ENCODE measurements at regions not wholly inside any gene's neighbourhood (a gene's known extent, or its start where the extent isn't known, plus 50 kb on each side); places are given as distances from the start of the nearest gene placed in this dataset.

DNA sequence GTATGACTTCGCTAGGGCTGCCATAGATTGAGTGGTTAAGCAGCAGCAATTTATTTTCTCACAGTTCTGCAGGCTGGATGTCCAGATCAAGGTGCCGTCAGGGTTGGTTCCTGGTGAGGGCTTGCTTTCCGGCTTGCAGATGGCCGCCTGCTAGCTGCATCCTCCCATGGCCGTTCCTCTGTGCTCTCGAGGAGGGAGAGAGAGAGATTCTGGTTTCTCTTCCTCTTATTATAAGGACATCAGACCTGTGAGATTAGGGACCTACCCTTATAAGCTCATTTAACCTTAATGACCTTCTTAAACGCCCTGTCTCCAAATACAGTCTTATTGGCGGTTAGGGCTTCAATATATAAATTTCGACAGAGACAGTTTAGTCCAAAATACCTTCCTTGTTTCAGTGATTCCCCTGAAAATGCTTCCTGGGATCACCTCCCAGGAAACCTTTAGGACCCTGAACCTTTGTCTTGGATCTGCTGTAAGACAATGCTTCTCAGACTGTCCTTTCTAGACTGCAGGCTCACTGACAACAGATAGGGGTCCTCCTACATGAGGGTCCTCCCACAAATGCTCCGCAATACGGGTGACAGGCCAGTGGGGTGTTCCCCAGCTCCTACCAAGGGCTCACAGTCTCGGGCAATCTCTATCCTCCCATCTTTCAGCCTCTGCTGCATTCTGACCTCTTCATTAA is 82.5 kb upstream of the BAIAP2L1 start:
- DNase-seq (ENCODE audit: low read depth), result no peak
- no peak overlapping the region for H3K4me3 ChIP-seq (ENCODE audit: low read depth, low read length)
- TF ChIP-seq, protein P1, sequence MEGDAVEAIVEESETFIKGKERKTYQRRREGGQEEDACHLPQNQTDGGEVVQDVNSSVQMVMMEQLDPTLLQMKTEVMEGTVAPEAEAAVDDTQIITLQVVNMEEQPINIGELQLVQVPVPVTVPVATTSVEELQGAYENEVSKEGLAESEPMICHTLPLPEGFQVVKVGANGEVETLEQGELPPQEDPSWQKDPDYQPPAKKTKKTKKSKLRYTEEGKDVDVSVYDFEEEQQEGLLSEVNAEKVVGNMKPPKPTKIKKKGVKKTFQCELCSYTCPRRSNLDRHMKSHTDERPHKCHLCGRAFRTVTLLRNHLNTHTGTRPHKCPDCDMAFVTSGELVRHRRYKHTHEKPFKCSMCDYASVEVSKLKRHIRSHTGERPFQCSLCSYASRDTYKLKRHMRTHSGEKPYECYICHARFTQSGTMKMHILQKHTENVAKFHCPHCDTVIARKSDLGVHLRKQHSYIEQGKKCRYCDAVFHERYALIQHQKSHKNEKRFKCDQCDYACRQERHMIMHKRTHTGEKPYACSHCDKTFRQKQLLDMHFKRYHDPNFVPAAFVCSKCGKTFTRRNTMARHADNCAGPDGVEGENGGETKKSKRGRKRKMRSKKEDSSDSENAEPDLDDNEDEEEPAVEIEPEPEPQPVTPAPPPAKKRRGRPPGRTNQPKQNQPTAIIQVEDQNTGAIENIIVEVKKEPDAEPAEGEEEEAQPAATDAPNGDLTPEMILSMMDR (conservative IDR thresholded peaks at IDR 0.05; ENCODE audit: low read depth, low read length), result no peak

DNA sequence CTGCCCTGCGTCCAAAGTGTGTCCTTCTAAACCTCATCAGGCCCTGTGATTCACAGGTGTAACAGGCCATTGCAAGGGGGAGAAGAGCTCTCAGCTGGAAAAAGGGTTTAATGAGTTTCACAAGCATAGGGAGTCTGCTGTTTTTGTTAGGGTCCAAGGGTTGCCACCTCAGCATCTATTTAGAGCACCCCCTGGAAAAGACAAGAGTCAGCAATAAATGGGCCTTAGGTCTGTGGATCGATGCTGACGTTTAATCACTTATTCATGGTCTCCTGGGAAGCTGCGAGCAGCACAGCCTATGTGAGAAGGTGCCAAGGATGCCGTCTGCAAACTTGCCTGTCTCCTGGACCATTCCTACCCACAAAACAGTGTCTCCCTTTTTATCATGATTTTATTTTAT is 78.4 kb upstream of the BAIAP2L1 start:
- TF ChIP-seq, protein P1 (conservative IDR thresholded peaks at IDR 0.05; ENCODE audit: low read depth, low read length), result no peak
- H3K4me3 ChIP-seq (ENCODE audit: low read depth, low read length), result no peak overlapping the region
- no peak for DNase-seq (ENCODE audit: low read depth)

DNA sequence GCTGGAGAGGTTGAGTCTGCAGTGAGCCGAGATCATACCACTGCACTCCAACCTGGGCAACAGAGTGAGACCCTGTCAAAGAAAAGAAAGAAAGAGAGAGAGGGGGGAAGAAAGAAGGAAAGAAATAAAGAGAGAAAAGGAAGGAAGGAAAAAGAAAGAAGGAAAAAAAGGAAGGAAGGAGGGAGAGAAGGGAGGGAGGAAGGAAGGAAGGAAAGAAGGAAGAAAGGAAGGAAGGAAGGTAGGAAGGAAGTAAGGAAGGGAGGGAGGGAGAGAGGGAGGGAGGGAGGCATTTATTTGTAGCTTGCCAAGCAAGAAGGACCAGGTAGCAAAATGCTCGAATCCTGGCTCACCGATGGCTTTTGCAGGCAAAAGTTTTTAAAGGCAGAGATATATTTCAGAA is 74.5 kb upstream of the BAIAP2L1 start:
- no peak for DNase-seq (ENCODE audit: low read depth)
- TF ChIP-seq, protein P1 (conservative IDR thresholded peaks at IDR 0.05; ENCODE audit: low read depth, low read length), result no peak
- no peak overlapping the region for H3K4me3 ChIP-seq (ENCODE audit: low read depth, low read length)

DNA sequence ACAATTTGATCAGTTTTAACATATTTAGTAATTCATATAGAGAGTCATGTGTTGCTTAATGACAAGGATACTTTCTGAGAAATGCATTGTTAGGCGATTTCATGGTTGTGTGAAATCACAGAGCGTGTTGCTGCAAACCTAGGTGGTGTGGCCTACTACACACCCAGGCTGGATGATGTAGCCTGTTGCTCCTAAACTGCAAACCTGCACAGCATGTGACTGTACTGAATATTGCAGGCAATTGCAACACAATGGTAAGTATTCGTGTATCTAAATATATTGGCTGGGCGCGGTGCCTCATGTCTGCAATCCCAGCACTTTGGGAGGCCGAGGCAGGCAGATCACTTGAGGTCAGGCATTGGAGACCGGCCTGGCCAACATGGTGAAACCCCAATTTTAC is 73.7 kb upstream of the BAIAP2L1 start:
- no peak overlapping the region for H3K4me3 ChIP-seq (ENCODE audit: low read depth, low read length)
- no peak for DNase-seq (ENCODE audit: low read depth)
- TF ChIP-seq, protein P1 (conservative IDR thresholded peaks at IDR 0.05; ENCODE audit: low read depth, low read length), result no peak

DNA sequence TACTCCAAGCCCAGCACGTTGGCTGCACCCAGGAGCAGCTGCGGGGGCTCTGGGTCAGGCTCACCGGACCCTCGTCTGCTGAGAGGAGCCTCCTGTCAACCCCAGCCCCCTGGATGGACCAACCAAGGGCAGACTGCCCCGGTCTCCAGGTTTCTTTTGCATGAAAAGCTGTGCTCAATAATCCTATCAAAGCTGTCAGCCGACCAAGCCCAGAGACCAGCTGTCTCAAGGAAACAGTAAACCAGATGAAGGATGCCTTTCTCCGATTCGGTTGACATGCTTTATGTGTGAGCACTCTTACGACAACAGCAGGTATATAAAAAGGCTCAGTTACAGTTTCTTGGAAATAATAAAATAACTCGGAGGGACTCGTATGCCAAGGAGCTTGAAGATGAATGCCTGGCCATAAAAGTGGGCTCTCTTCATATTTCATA is 71.6 kb upstream of the BAIAP2L1 start:
- no peak overlapping the region for H3K4me3 ChIP-seq (ENCODE audit: low read depth, low read length)
- TF ChIP-seq, protein P1 (conservative IDR thresholded peaks at IDR 0.05; ENCODE audit: low read depth, low read length), result no peak
- no peak for DNase-seq (ENCODE audit: low read depth)

DNA sequence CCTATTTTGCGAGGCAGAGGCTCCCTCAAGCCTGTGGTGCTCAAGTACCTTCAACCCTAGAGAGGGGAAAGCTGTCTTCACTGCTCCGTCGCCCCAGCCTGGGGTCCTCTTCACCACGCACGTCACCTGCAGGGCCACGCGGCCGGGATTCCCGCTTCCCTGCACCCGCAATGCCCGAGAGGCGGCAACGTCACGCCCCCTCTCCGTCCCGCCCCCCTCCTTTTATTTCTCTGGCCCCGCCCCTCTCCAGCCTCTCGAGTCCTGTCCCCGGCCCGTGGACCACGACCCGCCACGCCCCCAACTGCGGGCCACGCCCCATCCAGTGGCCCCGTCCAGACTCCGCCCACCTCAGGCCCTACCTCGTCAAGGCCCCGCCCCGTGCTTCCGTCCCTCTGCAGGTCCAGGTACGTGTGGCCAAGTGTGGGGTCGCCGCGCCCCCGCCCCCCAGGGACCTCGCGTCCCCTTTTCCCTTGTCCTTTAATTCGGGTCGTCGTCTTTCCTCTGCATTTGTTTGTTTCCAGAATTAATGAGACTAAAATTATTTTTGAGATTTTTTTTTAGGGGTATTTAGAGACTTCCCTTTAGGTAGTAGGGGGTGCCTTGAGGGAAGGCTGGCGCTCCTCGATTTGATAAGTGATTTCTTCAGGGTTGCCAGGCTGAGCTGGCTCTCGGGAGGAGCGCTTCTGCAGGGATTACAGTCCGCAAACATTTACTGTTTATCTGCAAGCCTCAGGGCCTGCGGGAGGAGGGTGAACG is 69.8 kb upstream of the BAIAP2L1 start:
- TF ChIP-seq, protein P1 (conservative IDR thresholded peaks at IDR 0.05; ENCODE audit: low read depth, low read length), result no peak
- no peak for DNase-seq (ENCODE audit: low read depth)
- peak overlapping the region; percentile 6 for H3K4me3 ChIP-seq (ENCODE audit: low read depth, low read length)

Measured in epithelial cell of proximal tubule (primary cell).